ENCODE measurements at regions not wholly inside any gene's neighbourhood (a gene's known extent, or its start where the extent isn't known, plus 50 kb on each side); places are given as distances from the start of the nearest gene placed in this dataset.

DNA sequence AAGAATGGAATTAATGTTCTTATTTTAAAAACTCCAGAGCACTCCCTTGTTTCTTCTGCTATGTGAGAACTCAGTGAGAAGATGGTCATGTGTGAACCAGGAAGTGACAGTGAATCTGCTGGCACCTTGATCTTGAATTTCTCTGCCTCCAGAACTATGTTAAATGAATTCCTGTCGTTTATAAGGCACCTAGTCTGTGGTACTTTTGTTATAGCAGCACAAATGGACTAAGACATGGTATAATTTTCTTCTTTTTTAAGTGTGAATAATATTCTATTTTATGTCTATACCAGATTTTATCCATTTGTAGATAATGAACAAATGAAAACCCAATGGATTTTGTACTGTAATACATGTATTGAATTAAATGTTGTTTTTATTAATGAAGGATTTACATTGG is 601.9 kb upstream of the REG3G start:
- no peak for DNase-seq (ENCODE audit: low read depth, low spot score)

GRCh38 chr2:78427170-78427569 is 598.3 kb upstream of the REG3G start:
- DNase-seq (ENCODE audit: low read depth, low spot score), result no peak

DNA sequence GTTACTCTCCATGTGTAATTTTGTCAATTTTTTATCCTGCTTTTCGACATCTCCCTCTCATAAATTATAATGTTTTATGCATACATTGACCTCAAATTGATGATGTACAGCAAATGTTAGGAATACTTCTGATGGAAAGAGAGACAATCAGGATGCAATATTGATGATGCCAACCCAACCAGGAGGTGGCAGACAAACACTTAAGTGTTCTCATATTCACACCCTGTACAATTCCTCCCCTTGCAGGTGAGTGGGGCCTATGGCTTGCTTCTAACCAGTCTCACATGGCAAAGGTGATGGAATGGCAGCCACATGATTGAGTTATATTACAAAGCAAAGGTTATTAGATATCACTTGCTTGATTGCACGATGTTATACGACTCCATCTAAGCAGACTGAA is 594.3 kb upstream of the REG3G start:
- no peak for DNase-seq (ENCODE audit: low read depth, low spot score)

GRCh38 chr2:78439122-78439521 is 586.4 kb upstream of the REG3G start:
- no peak for DNase-seq (ENCODE audit: low read depth, low spot score)

- DNase-seq (ENCODE audit: low read depth, low spot score), result no peak
Measured at GRCh38 chr2:78455586-78455985, 569.9 kb upstream of the REG3G start.

DNA sequence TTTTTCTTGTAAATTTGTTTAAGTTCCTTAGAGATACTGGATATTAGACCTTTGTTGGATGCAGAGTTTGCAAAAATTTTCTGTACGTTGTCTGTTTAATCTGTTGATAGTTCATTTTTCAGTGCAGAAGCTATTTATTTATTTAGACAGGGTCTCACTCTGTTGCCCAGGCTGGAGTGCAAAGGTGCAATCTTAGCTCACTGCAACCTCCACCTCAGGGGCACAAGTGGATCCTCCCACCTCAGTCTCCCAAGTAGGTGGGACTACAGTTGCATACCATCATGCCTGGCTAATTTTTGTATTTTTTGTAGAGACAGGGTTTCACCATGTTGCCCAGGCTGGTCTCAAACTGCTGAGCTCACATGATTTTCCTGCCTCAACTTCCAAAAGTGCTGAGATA is 568.2 kb upstream of the REG3G start:
- DNase-seq (ENCODE audit: low read depth, low spot score), result no peak

- DNase-seq (ENCODE audit: low read depth, low spot score), result no peak
Measured at GRCh38 chr2:78465707-78466106, 559.8 kb upstream of the REG3G start.

GRCh38 chr2:78476619-78477229 is 548.8 kb upstream of the REG3G start:
- no peak for DNase-seq (ENCODE audit: low read depth, low spot score)

GRCh38 chr2:78486565-78486964 is 538.9 kb upstream of the REG3G start:
- DNase-seq (ENCODE audit: low read depth, low spot score), result no peak

GRCh38 chr2:78498125-78498524 is 527.4 kb upstream of the REG3G start:
- no peak for DNase-seq (ENCODE audit: low read depth, low spot score)

DNA sequence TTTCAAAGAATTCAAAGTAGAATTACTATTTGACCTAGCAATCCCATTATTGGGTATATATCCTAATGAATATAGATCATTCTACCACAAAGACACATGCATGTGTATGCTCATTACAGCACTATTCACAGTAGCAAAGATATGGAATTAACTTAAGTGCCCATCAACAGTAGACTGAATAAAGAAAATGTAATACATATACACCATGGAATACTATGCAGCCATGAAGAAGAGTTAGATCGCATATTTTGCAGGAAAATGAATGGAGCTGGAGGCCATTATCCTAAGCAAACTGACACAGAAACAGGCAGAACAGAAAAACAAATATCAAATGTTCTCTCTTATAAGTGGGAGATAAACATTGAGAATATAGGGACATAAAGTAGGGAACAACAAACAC is 519.2 kb upstream of the REG3G start:
- no peak for DNase-seq (ENCODE audit: low read depth, low spot score)

- DNase-seq (ENCODE audit: low read depth, low spot score), result no peak
Measured at GRCh38 chr2:78521938-78522337, 503.6 kb upstream of the REG3G start.

- DNase-seq (ENCODE audit: low read depth, low spot score), result peak; percentile 15
Measured at GRCh38 chr2:78532762-78533379, 492.6 kb upstream of the REG3G start.

GRCh38 chr2:78535395-78535794 is 490.1 kb upstream of the REG3G start:
- DNase-seq (ENCODE audit: low read depth, low spot score), result no peak

- DNase-seq (ENCODE audit: low read depth, low spot score), result no peak
Measured at GRCh38 chr2:78538322-78538721, 487.2 kb upstream of the REG3G start.

DNA sequence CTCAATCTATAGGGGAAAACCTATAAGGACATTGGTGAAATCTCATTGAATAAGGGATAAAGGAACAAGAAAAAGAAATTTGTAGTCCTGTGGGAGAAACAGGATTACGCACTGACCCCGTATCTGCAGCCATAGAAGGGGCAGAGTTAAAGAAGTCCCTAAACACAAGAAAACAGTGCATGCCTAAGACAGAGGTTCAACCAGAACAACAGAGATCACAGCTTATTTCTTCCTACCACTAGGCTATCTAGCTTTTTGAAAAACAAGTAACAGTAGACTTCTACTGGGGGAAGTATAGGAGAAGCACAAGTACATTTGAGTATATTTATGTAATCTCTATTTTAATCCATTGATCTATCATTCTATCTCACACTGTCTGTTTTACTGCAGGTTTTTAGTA is 485.2 kb upstream of the REG3G start:
- no peak for DNase-seq (ENCODE audit: low read depth, low spot score)

DNA sequence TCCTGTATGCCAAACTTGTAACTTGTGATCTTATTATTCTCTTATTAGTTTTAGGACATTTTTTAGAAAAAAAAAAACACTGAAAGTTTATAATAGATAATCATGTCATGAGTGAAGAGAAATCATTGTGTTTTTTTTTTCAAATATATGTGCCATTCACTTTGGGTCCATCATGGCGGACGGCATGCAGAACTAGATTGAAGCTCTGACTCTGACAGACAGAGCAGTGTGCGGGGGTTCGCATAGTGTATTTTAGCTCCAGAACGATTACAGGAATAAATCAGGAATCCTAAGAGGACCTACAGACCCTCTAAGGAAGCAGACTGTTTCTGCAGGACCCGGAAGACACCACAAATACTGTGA is 484.4 kb upstream of the REG3G start:
- DNase-seq (ENCODE audit: low read depth, low spot score), result no peak

DNA sequence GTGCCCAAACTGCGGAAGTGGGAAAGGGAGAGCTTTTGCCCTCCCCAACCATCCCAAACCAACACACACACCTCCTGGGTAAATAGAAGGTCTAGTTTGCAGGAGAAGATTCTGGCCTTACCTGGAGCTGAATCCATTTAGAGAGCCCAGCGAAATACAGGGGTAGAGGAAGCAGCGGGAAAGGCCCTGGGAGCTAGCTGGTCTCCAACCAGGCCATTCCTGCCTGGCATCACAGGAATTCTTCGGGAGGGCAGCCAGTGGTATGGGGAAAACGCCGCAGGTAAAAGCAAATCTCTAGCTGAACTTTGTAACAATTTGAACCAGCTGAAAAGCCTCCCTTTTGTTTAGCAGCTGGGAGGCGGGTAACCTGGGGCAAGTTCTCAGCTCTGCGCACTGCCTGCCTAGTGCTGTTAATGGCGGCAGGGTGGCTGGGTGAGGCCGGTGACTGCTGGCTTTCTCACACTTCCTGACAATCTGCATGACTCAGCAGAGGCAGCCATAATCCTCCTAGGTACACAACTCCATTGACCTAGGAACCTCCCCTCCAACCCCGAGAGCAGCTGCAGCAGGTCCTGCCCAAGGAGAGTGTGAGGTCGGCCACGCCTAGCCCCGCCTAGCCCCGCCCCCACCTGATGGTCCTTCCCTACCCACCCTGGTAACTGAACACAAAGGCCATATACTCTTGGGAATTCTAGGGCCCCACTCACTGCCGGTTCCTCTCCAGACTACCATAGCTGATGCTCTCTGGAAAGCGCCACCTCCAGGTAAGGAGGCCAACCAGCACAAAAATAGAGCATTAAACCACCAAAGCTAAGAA is 483.8 kb upstream of the REG3G start:
- peak; percentile 94 for DNase-seq (ENCODE audit: low read depth, low spot score)

GRCh38 chr2:78546843-78547242 is 478.7 kb upstream of the REG3G start:
- DNase-seq (ENCODE audit: low read depth, low spot score), result no peak

DNA sequence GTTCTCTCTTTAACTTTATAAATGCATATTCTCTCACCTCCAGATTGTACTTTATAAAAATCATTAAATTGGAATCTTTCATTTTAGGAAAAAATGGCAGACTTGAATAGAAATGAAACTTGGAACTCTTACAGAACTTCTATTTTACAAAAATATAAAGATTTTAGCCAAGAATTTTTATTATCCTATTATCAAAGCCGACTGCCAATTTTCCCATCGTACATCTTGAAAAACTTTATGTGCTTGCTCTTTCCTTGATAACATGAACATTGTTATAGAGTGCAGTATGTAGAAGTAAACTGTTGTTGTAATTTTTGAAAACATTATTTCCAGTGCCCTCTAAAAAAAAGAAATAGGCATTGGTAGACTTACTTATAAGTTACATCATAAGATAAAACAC is 475.7 kb upstream of the REG3G start:
- DNase-seq (ENCODE audit: low read depth, low spot score), result no peak

GRCh38 chr2:78553866-78554647 is 471.4 kb upstream of the REG3G start:
- DNase-seq (ENCODE audit: low read depth, low spot score), result peak; percentile 58

- DNase-seq (ENCODE audit: low read depth, low spot score), result no peak
Measured at GRCh38 chr2:78561876-78562275, 463.6 kb upstream of the REG3G start.
